M059J (cell line): ENCODE measurements at regions not wholly inside any gene's neighbourhood (a gene's known extent, or its start where the extent isn't known, plus 50 kb on each side); places are given as distances from the start of the nearest gene placed in this dataset.
"Not testable (repeated sequence)": the region's sequence is repeated elsewhere in the genome, so short reads cannot be mapped to it uniquely, and the experiment has no call there.

Experiments used
- DNase-seq: peaks from one replicate; pipeline ENCODE4 v3.0.0-alpha.2; 2012; ENCODE audit warnings: low read depth

DNA sequence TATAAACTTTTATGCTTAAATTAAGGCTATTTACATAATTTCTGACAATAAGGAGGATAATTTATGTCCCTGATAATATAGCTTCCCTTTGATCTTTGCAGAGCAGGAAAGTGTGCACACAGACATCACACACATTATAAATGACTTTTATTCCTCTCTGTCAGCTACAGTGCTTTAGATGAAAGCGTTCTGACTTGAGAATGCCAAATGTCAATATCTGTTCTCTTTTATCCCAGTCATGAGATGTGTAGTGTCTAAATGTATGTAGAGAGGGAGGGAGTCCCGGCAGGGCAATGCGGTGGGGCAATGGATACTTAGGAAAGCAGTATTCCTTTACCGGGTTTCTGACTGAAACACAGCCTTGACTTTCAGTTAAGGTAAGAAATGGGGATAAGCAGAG, 225.4 kb upstream of the CHORDC1 start:
- DNase-seq, result no peak

DNA sequence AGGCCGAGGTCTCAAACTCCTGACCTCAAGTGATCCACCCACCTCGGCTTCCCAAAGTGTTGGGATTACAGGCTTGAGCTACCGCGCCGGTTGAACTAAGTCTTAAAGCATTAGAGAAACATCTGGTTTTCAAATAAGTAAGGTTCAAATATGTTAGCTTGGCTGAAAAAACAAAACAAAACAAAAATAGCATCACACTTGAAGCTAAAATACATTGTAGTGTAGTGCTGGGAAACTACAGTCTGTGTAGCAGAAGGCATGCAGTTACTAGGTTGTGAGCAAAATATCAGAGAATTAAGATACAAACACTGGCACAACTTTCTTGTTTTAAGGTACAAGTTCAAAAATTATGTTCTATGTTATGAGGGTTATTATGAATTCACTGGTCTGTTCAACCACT, 224.8 kb upstream of the CHORDC1 start:
- DNase-seq, result no peak

DNA sequence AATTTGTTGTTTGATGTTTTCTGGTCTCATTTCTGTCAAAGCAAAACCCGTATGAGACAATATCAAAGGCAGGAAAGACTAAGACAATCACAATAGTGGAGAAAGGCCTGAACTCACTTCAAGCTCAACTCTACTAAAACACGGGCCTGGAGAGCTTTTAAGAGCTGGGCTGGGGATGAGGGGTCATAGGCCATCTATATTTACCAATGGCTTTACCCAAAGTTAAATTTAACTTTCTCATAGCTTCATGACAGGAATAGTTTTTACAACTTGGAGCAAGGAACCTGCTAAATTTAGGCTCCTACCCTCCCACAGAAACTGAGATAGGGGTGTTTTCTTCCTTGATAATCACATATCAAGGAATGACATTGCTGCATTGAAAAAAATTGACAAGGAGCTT, 223.4 kb upstream of the CHORDC1 start:
- no peak for DNase-seq

DNA sequence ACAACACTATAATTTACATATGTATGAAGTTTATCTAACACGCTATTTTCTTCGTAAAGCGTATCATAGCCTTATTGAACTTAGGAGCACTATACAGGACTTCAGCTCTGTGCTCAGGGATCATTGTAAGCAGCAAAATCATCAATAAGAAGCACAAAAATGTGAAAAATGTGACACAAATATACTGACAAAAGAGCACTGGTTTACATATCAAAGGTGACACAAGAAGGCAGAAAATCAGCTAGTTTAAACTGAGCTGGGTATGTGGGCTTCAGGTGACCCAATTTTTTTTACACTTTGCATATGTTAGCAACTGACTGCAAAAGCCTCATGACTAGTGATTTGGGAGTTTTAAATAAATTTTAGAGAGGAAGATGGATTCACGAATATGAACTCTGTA, 215.2 kb upstream of the CHORDC1 start:
- DNase-seq, result no peak

DNA sequence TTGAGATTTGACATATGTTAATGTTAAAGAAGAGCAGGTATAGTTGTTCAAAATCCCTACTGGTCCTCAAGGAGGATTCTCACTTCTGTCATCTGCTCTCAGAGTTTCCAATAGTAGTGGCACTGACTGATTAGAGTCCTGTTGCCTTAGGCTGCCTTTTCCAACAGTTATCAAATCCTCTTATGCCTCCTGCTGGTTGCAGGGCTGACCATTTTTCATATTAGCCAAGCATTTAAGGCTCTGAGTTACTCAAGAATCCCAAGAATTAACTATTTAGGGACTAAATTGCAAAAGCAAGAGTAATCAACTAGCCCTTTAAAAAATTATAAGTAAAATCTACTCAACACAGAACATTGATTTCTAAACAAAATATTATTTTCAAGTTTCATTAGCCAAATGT, 212.0 kb upstream of the CHORDC1 start:
- DNase-seq, result no peak

DNA sequence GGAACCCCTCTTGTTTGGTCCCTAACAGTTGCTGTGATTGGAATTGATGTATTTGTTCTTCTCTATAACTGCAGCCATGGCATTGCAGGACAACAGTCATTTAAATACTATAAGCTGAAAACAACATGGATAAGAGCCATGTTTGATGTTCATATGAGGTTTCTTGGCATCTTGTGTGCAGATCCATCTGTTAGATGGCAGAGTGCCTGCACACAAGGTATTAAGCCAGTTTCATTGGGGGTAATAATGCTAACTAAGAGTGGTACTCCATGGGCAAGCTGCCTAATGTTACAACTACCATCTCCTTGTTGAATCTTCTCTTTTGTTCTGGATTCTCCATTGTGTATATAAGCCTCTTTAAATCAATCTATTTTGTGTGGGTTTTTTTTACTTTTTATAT, 206.0 kb upstream of the CHORDC1 start:
- DNase-seq, result no peak

DNA sequence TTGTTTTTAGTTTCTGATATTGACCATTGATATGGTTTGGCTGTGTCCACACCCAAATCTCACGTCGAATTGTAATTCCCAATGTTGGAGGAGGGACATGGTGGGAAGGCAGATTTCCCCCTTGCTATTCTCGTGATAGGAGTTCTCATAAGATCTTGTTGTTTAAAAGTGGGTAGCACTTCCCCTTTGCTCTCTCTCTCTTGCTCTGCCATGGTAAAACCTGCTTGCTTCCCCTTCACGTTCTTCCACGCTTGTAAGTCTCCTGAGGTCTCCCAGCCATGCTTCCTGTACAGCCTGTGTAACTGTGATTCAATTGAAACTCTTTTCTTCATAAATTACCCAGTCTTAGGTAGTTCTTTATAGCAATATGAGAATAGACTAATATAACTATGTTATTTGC, 203.6 kb upstream of the CHORDC1 start:
- no peak for DNase-seq

DNA sequence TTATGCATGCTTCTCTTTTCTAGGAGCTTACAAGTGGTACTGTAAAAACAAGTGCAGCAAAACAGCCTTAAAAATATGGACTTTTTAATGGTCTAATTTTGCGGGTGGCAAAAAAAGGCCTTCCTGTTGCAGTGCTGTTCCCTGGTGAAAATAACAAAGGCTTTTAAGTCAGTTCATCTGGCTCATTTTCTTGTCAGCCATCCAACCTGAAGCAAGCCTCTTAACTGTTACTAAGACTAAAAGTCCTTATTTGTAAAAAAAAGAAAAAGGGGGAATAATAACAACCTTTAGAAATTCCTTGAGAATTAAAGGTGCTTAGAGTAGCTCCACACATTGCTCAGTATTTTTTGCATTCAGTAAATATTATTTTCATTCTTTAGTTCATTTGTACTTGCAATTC, 200.5 kb upstream of the CHORDC1 start:
- DNase-seq, result no peak

DNA sequence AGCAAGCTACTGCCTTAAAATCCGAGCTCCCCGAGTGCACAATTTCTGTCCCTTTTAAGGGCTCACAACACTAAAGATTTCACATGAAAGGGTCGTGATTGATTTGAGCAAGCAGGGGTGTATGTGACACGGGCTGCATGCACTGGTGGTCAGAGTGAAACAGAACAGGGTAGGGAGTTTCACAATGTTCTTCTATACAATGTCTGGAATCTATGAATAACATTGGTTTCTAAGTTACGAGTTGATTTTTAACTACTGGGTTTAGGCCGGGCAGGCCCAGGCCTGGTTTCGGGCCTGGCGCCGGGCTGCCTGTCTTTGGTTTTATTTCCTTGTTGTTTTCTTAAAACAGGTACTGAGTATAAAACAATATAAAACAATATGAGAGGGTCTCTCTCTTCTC, 199.9 kb upstream of the CHORDC1 start:
- DNase-seq, result not testable (repeated sequence)

DNA sequence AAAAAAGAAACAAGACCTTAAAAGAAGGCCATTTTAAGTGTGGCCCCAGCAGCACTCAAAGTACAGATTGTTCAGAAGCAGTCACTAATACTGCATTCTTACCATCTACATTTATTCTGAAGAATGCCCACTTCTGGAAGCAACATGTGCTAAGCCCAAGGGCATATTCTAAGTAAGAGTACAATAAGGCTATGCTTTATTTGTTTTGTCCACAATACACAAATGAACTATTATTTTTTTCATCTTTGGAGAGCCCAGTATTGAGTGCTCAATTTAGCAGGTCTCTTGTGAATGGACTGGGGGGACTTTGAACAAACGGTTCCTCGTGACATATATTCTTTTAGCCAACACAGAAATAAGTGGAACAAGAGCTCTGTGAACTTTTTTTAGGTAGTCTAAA, 191.4 kb upstream of the CHORDC1 start:
- no peak for DNase-seq

DNA sequence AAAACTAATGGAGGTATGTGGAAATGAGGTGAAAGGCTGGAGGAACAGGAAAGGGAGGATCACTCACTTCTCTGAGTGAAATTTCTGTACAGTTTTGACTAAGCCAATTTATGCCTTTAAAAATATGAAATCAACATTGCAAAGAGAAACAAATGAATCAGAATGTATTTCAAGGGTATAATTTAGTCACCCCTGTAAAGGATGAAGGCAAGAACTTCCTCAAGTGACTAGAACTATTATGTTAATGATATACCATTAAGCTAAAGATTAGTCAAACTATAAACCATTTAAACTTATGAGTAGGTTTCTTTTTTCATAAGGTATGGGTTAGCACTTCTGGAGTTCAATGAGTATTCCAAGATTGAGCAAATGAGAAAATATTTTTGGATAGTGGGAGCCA, 184.5 kb upstream of the CHORDC1 start:
- DNase-seq, result no peak

DNA sequence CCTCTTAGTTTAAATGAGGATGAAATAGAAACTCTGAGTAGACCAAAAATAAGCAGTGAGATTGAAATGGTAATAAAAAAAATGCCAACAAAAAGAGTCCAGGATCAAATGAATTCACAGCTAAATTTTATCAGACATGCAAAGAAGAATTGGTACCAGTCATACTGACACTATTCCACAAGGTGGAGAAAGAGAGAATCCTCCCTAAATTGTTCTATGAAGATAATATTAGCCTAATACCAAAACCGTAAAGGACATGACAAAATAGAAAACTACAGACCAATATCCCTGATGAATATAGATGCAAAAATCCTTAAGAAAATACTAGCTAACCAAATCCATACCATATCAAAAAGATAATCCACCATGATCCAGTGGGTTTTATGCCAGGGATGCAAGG, 169.8 kb upstream of the CHORDC1 start:
- no peak for DNase-seq

DNA sequence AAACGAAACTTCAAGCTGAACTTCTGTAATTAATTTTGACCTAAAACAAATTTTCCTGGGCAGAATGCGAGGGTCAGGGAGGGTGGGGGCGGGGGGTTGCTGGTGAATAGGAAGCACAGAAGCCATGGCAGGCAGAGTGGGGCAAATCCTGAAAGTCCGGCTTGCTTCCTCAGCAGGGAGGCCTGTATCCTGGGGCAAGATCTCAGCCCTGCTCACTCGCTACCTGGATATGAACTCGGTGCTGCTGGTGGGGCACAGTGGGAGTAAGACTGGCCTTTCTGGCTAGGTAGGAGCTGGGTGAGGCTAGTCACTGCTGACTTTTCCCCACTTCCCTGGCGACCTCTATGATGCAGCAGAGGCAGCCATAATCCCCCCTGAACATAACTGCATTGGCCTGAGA, 168.9 kb upstream of the CHORDC1 start:
- DNase-seq, result no peak

DNA sequence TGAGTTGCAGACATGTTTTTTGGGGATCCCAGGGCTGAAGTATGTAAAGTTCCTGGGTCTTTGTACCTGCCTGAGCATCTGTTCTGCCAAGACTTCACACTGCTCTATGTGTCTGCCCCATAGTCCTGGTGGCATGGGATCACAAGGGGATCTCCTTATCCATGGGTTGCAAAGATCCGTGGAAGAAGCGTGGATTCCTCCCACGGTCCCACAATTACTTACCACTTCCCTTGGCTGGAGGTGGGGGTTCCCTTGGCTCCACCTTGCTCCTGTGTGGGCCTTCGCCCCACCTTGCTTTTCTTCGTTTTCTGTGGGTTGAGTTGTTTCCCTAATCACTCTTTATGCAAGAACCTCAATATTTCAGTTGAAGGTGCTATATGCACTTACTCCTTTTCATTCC, 157.4 kb upstream of the CHORDC1 start:
- no peak for DNase-seq

DNA sequence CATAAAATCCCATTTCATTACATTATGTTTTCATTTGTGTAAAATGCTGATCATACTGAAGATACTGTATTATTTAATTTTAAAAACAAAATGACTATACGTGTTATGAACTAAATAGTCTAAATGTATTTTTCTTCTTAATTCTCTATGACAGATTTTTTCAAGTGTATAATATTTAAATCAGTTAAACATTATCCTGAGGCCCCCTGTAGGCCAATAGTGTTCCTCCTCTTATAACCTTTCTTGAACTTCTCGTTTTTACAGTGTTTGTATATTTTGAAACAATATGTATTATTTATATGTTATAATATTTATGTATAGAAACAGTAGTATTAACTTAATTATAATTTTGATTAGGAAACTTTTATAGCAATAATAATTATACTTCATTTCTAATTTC, 151.1 kb upstream of the CHORDC1 start:
- no peak for DNase-seq

DNA sequence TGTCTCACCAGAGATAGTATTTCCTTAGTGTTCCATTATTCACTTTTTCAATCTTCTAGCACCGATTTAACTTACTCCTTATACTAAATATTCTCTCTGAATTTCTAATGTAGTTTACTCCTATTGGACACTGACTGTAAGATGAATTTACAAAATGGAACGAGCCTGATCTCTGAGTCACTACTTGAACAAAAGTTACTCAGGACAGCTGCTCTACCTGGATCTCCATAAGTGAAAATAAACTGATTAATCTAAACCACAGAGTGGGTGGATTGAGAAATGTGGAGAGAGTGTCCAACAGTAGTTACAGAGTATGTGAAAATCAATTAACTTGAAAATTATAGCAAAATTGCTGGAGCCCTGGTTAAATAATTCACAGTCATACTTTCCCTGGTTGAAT, 141.7 kb upstream of the CHORDC1 start:
- no peak for DNase-seq

DNA sequence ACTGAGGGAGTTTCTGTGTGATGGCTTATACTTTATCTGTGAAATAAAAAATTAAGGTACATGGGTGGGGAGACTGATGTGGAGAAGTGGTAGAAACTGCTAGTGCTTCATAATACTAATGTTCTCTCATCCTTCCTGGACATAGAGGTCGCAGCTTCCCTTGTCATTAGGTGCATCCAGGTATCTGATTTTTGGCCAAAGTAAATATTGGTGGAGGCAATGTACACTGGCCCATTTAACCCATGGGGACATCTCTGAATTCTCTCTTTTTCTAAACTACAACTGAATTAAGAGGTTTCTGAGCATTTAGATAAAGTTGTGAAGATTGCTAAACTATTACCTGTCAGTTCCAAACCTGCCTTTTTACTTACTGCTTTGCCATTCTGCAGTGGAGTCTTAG, 140.9 kb upstream of the CHORDC1 start:
- DNase-seq, result no peak

DNA sequence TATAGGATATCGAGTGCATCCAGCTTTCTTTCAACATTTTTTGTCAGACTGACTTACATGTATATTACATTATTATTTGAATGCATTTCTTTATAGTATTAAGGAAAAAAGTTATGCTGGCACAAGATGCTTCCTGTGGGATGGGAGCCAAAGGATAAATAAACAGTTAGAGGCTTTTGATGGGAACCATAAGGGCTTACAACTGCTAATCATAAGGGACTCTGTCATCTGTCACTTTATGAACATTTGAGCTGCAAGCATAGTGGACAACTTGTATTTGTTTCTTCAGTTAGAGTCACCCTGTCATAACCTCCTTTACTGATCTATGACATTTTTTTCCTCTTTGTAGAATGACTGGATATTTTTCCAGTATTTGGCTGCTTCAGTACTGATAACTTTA, 132.4 kb upstream of the CHORDC1 start:
- no peak for DNase-seq

DNA sequence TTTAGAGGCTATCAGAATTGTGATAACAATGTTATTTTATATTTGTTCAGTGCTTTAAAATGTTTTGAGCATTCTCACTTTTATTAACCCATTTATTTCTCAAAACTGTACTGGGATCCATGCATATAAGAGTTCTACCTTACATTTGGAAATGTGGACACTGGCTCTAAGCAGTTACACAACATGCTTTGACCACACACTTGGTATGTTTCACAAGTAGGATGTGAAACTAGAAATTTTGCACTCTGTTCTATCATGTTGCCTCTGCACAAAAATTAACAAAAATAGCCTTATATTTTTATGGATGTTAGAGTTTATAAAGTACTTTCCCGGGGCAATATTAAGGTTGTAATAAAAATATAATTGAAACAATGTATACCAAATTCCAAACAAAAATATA, 126.9 kb upstream of the CHORDC1 start:
- DNase-seq, result no peak

DNA sequence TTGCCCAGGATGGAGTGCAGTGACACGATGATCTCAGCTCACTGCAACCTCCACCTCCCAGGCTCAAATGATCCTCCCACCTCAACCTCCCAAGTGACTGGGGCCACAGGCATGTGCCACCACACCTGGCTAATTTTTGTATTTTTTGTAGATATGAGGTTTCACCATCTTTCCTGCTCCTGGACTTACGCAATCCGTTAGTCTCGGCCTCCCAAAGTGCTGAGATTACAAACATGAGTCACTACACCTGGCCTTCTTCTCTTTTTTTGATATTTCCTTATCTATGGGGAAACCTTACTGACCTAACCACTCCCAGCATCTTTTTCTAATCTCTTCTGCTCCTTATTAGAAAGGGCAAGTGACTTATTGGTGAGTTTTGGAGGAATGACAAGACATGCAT, 121.7 kb upstream of the CHORDC1 start:
- no peak for DNase-seq

DNA sequence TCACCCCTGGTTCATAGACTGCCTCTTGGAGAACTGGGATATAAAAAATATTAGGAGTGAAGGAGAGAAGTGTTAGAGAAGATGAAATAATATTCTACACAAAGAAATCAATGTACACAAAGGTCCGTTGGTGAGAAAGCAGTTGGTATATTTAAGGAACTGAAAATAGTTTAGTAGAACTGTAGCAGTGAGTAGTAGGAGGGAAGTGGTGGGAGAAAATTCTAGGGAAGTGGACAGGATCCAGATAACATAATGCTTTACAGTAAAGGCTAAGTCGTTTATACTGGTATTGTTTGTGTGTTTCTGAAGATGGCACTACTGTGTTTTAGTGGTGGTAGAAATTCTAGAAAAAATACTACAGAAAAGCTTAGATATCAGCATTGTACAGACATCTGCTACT, 120.8 kb upstream of the CHORDC1 start:
- DNase-seq, result no peak

DNA sequence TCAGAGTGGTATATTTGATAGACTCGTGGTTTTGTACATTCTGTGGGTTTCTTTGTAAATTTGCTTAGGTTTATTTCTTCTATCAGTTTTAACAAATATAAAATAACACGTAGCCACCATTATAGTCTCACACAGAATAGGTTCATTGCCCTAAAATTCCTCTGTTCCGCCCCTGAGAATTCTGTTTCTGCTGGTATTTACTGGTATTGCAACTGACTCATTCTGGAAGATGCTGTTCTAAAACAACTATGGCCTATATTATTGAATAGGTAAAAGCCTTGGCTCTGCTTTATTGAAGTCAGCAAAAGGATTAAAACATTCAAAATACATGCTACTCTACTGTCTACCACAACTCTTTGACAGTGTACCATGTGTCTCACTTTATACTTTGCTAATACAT, 119.1 kb upstream of the CHORDC1 start:
- DNase-seq, result no peak

DNA sequence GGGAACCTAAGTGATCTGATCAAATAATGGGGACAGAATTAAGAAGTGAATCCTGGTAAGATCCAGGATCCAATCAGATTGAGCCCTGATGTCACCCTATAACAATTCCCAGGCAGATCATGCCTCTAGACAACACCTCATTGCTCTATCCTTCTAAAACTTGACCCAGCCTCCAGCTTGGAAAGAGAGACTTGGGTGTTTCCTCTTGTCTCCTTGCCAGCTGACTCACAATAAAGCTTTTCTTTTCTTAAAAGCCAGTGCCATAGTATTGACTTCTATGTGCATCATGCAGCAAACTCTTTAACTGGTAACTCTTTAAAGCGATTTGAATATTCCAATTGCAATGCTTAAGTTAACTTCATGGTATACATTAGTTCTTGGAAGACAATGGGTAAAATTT, 109.6 kb upstream of the CHORDC1 start:
- DNase-seq, result peak; percentile 14

DNA sequence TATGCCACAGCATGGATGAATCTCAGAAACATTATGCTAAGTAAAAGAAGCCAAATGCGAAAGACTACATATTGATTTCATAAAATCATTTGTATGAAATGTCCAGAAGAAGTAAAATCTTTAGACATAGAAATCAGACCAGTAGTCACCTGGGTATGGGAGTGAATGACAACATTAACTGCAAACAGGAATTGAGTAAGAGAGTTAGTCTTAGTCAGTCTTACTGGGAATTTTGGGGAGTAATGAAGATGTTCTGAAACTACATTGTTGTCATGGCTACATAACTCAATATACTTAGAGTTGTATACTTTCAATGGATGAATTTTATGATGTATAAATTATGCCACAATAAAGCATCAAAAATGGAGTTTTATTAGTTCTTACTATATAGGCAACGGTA, 107.8 kb upstream of the CHORDC1 start:
- no peak for DNase-seq

DNA sequence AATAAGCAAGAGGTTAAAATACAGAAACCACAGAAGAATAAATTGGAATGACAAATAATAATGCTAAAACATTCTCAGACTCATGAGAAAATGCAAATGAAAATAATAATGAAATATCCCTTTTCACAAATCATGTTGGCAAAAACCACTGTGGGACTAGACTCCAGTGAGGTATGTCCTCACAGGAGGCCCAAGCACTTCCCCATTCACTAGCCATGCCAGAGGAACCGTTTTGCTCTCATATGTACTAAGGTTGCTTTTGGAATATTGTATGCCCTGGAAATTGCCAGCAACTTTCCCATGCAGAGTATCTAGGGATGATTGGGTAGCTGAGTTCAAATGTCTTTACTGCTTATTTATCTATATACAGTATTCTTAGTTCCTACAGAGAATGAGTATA, 106.2 kb upstream of the CHORDC1 start:
- no peak for DNase-seq
